Stomach (tissue), 8 donors: ENCODE measurements at regions not wholly inside any gene's neighbourhood (a gene's known extent, or its start where the extent isn't known, plus 50 kb on each side); places are given as distances from the start of the nearest gene placed in this dataset.

Experiments
- DNase-seq, 2 donors: peaks; one replicate each; pipeline versions ENCODE4 v3.0.0 to v3.0.0-alpha.2; 2013 to 2019
- H3K27ac ChIP-seq, 5 donors: fragments of 200-600 bp in 4 of 5; sonication (generic) in 4 of 5; one replicate each; pipeline ENCODE4 v1.5.1; 2013 to 2019; ENCODE audit warnings: mild to moderate bottlenecking in 1 of 5, moderate library complexity in 1 of 5
- H3K27me3 ChIP-seq, 3 donors: fragments of 200-600 bp; sonication (generic); one replicate each; pipeline ENCODE4 v1.5.1; 2017 to 2019; ENCODE audit warnings: mixed run types in 1 of 3
- H3K36me3 ChIP-seq, 4 donors: fragments of 200-600 bp; sonication (generic); 1 replicate in 3 of 4; 2 replicates in 1 of 4; pipeline ENCODE4 v1.5.1; 2016 to 2019
- H3K4me1 ChIP-seq, 4 donors: fragments of 200-600 bp; sonication (generic); one replicate each; pipeline ENCODE4 v1.5.1; 2016 to 2019
- H3K4me3 ChIP-seq, 4 donors: fragments of 200-600 bp; sonication (generic) in 3 of 4; one replicate each; pipeline ENCODE4 v1.5.1; 2016 to 2019; ENCODE audit warnings: mild to moderate bottlenecking in 1 of 4
- H3K9me3 ChIP-seq, 4 donors: fragments of 200-600 bp; sonication (generic); one replicate each; pipeline ENCODE4 v1.5.1; 2016 to 2019
- EP300 ChIP-seq: sonication (generic); formaldehyde crosslinking; IDR thresholded peaks from one replicate; pipeline ENCODE4 v1.6.1; 2017; ENCODE audit warnings: antibody characterized with exemption
- POLR2A ChIP-seq, 4 donors: fragments of 450-650 bp; IDR thresholded peaks; one replicate each; pipeline ENCODE4 v1.6.1; 2016; ENCODE audit warnings: antibody characterized with exemption in 4 of 4, control low read depth in 2 of 4, mild to moderate bottlenecking in 1 of 4, moderate library complexity in 1 of 4
- POLR2AphosphoS5 ChIP-seq, 3 donors: sonication (generic); formaldehyde crosslinking; IDR thresholded peaks; one replicate each; pipeline ENCODE4 v1.6.1; 2016; ENCODE audit warnings: antibody characterized with exemption in 3 of 3
- WGBS, 5 donors: extraction: QIAGEN DNeasy Blood & Tissue Kit in 3 of 5; methylation state at CpG; one replicate each; pipeline versions ENCODE4 v1.1.5 to v1.1.7; 2013 to 2018; 5-methylcytosine and 5-hydroxymethylcytosine counted together
- intact Hi-C: fragments of 100-400 bp; cut with DNase I; formaldehyde crosslinking; loops from one replicate; pipeline ENCODE4 v1.15.1; 2023; ENCODE audit warnings: low total_unique reads
- TF ChIP-seq, protein P1 (sequence below), 7 experiments: fragments of 450-650 bp in 4 of 7; fragments of 200-600 bp in 3 of 7; sonication (generic) in 3 of 7; IDR thresholded peaks; one replicate each; pipeline ENCODE4 v1.5.1; 2016 to 2019; ENCODE audit warnings: antibody characterized with exemption in 7 of 7, control low read depth in 2 of 7, mild to moderate bottlenecking in 1 of 7
- donor health status: healthy with polysubstance abuse.
- donor health status: Bipolar disorder and iron deficiency.
- donor health status: healthy.

- H3K36me3 ChIP-seq, result no peaks in the 10 kb centered on the region
- no peak overlapping the region for H3K4me3 ChIP-seq
- intact Hi-C loops, result no loop called here
- DNase-seq, result no peak
- H3K27ac ChIP-seq, result no peak overlapping the region
- 69 to 84% (median 74%) methylated on average over 5 to 7 of the region's 7 CpGs for WGBS, 5 donors
- no peaks in the 10 kb centered on the region for H3K4me1 ChIP-seq
- TF ChIP-seq POLR2AphosphoS5 (IDR thresholded peaks at IDR 0.05) (no peak), EP300 (no peak), POLR2A (IDR thresholded peaks at IDR 0.05) (no peak)
- TF ChIP-seq, protein P1, sequence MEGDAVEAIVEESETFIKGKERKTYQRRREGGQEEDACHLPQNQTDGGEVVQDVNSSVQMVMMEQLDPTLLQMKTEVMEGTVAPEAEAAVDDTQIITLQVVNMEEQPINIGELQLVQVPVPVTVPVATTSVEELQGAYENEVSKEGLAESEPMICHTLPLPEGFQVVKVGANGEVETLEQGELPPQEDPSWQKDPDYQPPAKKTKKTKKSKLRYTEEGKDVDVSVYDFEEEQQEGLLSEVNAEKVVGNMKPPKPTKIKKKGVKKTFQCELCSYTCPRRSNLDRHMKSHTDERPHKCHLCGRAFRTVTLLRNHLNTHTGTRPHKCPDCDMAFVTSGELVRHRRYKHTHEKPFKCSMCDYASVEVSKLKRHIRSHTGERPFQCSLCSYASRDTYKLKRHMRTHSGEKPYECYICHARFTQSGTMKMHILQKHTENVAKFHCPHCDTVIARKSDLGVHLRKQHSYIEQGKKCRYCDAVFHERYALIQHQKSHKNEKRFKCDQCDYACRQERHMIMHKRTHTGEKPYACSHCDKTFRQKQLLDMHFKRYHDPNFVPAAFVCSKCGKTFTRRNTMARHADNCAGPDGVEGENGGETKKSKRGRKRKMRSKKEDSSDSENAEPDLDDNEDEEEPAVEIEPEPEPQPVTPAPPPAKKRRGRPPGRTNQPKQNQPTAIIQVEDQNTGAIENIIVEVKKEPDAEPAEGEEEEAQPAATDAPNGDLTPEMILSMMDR (IDR thresholded peaks at IDR 0.05), result no peak
- H3K9me3 ChIP-seq, result no peaks in the 10 kb centered on the region
- H3K27me3 ChIP-seq, result peaks cover 0 to 8% (median 0%) of the 10 kb centered on the region in 3 donors
Observed at GRCh38 chr19:29106346-29106885, 106.5 kb downstream of the UQCRFS1 start.

- Histone ChIP-seq H3K9me3 (no peaks in the 10 kb centered on the region), H3K27ac (no peak overlapping the region), H3K4me3 (no peak overlapping the region), H3K27me3 (peaks cover 0 to 8% (median 0%) of the 10 kb centered on the region in 3 donors), H3K4me1 (no peaks in the 10 kb centered on the region), H3K36me3 (no peaks in the 10 kb centered on the region)
- DNase-seq, result no peak
- intact Hi-C loops, result no loop called here
- 49 to 68% (median 64%) methylated on average over 11 of the region's 11 CpGs for WGBS, 5 donors
- TF ChIP-seq, protein P1 (IDR thresholded peaks at IDR 0.05), result no peak
- TF ChIP-seq POLR2A (IDR thresholded peaks at IDR 0.05) (no peak), EP300 (no peak), POLR2AphosphoS5 (IDR thresholded peaks at IDR 0.05) (no peak)
Observed at GRCh38 chr19:29105629-29106292, 107.2 kb downstream of the UQCRFS1 start.

GRCh38 chr19:29104605-29105241 is 108.2 kb downstream of the UQCRFS1 start:
- intact Hi-C loops, result no loop called here
- TF ChIP-seq EP300 (no peak), POLR2AphosphoS5 (IDR thresholded peaks at IDR 0.05) (no peak), POLR2A (IDR thresholded peaks at IDR 0.05) (no peak)
- TF ChIP-seq, protein P1 (IDR thresholded peaks at IDR 0.05), result no peak

DNA sequence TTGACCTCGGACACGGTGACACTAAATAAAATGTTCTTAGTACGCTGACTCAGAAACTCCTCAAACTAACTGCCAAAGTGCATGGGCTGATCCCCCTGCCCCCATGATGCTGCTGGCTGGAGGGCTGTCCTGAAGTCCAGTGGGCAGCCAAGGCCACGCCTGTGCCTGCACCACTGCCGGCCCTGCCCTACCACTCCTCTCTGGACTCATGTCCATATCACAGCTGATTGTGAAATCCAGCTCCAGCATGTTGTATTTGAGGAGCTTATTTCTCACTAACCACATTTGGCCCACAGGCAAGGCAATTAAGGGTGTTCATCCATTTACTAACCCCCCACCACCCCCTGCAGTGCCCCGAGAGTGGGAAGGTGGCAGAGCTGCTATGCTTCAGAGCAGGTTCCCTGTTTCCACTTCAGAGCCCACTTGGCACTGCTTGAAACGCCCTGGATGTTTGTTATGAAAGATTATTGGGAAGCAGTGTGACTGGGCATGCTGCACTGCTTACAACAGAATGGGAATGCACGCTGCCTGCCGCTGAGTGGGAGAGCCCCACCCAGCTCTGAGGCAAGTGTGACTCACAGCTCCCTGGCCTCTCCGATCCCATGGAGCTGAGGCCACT is 114.0 kb downstream of the UQCRFS1 start:
- peaks cover 0 to 14% (median 2%) of the 10 kb centered on the region in 4 donors for H3K9me3 ChIP-seq
- H3K27ac ChIP-seq, result peak overlapping the region; percentile 25 to 74 (median 69)
- TF ChIP-seq POLR2A (IDR thresholded peaks at IDR 0.05) (no peak), POLR2AphosphoS5 (IDR thresholded peaks at IDR 0.05) (peak in 1 of 3 donors; percentile 14), EP300 (no peak)
- DNase-seq, result peak; percentile 31 to 65
- H3K36me3 ChIP-seq, result no peaks in the 10 kb centered on the region
- peaks cover 0 to 11% (median 0%) of the 10 kb centered on the region in 4 donors for H3K4me1 ChIP-seq
- intact Hi-C loops, result no loop called here
- WGBS, 5 donors, result 32 to 45% (median 40%) methylated on average over 10 of the region's 10 CpGs
- H3K27me3 ChIP-seq, result no peaks in the 10 kb centered on the region
- no peak overlapping the region for H3K4me3 ChIP-seq

More at GRCh38 chr19:29104605-29105241, 108.2 kb downstream of the UQCRFS1 start:
- H3K4me1 ChIP-seq, result no peaks in the 10 kb centered on the region
- 81 to 97% (median 94%) methylated on average over 9 to 10 of the region's 10 CpGs for WGBS, 5 donors
- no peak overlapping the region for H3K4me3 ChIP-seq
- H3K9me3 ChIP-seq, result peaks cover 0 to 10% (median 2%) of the 10 kb centered on the region in 4 donors
- H3K27ac ChIP-seq, result no peak overlapping the region
- H3K36me3 ChIP-seq, result no peaks in the 10 kb centered on the region
- peaks cover 0 to 8% (median 0%) of the 10 kb centered on the region in 3 donors for H3K27me3 ChIP-seq
- DNase-seq, result no peak
